Keratinocyte (primary cell): ENCODE measurements at regions not wholly inside any gene's neighbourhood (a gene's known extent, or its start where the extent isn't known, plus 50 kb on each side); places are given as distances from the start of the nearest gene placed in this dataset.

ENCODE experiments used
- DNase-seq: peaks from one replicate; pipeline ENCODE4 v3.0.0-alpha.2; 2011; ENCODE audit warnings: low read depth, missing footprints, low spot score
- FAIRE-seq: peaks from 2 replicates; lab custom pipeline; 2011; peaks lifted over from hg19 to GRCh38; lab: Jason Lieb, UNC
- H2AFZ ChIP-seq: 2 replicates; pipeline ENCODE4 v1.6.0; 2012; ENCODE audit warnings: low read length, control low read depth, inconsistent platforms; ENCODE audit not compliant: control insufficient read depth
- H3K27ac ChIP-seq: 2 replicates; pipeline ENCODE4 v1.5.1; 2011; ENCODE audit warnings: low read length; ENCODE audit not compliant: control insufficient read depth, insufficient read depth
- H3K27me3 ChIP-seq: 3 replicates; pipeline ENCODE4 v1.6.0; 2011; ENCODE audit warnings: low read length; ENCODE audit not compliant: control insufficient read depth, insufficient read depth; ENCODE audit errors: extremely low read depth
- H3K36me3 ChIP-seq, 2 experiments: 2 replicates in 1 of 2; 3 replicates in 1 of 2; pipeline ENCODE4 v1.5.1; 2011; ENCODE audit warnings: low read length in 2 of 2, mild to moderate bottlenecking in 1 of 2; ENCODE audit not compliant: control insufficient read depth in 2 of 2, insufficient read depth in 2 of 2; ENCODE audit errors: extremely low read depth in 1 of 2
- H3K4me1 ChIP-seq: 3 replicates; pipeline ENCODE4 v1.5.1; 2011; ENCODE audit warnings: low read length; ENCODE audit not compliant: control insufficient read depth, insufficient read depth; ENCODE audit errors: extremely low read depth
- H3K4me2 ChIP-seq: 3 replicates; pipeline ENCODE4 v1.6.0; 2011; ENCODE audit warnings: low read depth, low read length; ENCODE audit not compliant: control insufficient read depth, insufficient read depth; ENCODE audit errors: extremely low read depth
- H3K4me3 ChIP-seq, 3 experiments: fragments of 200-600 bp in 1 of 3; sonication (generic) in 1 of 3; 2 replicates in 2 of 3; 3 replicates in 1 of 3; pipeline ENCODE4 v1.5.1; 2011 to 2016; ENCODE audit warnings: low read length in 3 of 3, mild to moderate bottlenecking in 3 of 3, control low read depth in 2 of 3, inconsistent platforms in 1 of 3, low read depth in 1 of 3, mixed read lengths in 1 of 3, mixed run types in 1 of 3, moderate library complexity in 1 of 3; ENCODE audit not compliant: control insufficient read depth in 2 of 3, insufficient read depth in 2 of 3; ENCODE audit errors: extremely low read depth in 1 of 3
- H3K79me2 ChIP-seq: 2 replicates; pipeline ENCODE4 v1.6.0; 2012; ENCODE audit warnings: low read length; ENCODE audit not compliant: control insufficient read depth, insufficient read depth
- H3K9ac ChIP-seq: 3 replicates; pipeline ENCODE4 v1.6.0; 2011; ENCODE audit warnings: low read length; ENCODE audit not compliant: control insufficient read depth, insufficient read depth; ENCODE audit errors: extremely low read depth
- H3K9me1 ChIP-seq: 3 replicates; pipeline ENCODE4 v1.6.0; 2011; ENCODE audit warnings: low read length; ENCODE audit not compliant: control insufficient read depth, insufficient read depth; ENCODE audit errors: extremely low read depth
- H3K9me3 ChIP-seq: 2 replicates; pipeline ENCODE4 v1.5.1; 2012; ENCODE audit warnings: low read depth, low read length; ENCODE audit not compliant: control insufficient read depth
- H4K20me1 ChIP-seq: 3 replicates; pipeline ENCODE4 v1.6.0; 2011; ENCODE audit warnings: low read length; ENCODE audit not compliant: control insufficient read depth, insufficient read depth; ENCODE audit errors: extremely low read depth
- CTCF ChIP-seq, 3 experiments: IDR thresholded peaks in 1 of 3; conservative IDR thresholded peaks in 1 of 3; optimal IDR thresholded peaks in 1 of 3; 2 replicates in 2 of 3; 3 replicates in 1 of 3; pipeline versions ENCODE3 to v1.5.1; 2011; ENCODE audit warnings: low read length in 3 of 3, mild to moderate bottlenecking in 3 of 3, moderate library complexity in 2 of 3, control low read depth in 1 of 3, inconsistent platforms in 1 of 3; ENCODE audit not compliant: insufficient read depth in 2 of 3; ENCODE audit errors: extremely low read depth in 1 of 3
- EZH2 ChIP-seq: IDR thresholded peaks from one replicate; pipeline ENCODE4 v1.6.1; 2012; ENCODE audit warnings: inconsistent platforms, mild to moderate bottlenecking, low read length, moderate library complexity
- dilution Hi-C: fragments of 300-500 bp; cut with MboI; formaldehyde crosslinking; loops from one replicate; pipeline ENCODE4 v1.7.0; 2020; ENCODE audit warnings: low sequenced_read_pairs; ENCODE audit not compliant: extremely low pct_ligation_motif_present

GRCh38 chr16:54647725-54648221 is 282.9 kb upstream of the IRX5 start:
- no peak for FAIRE-seq
- H3K27me3 ChIP-seq: no peaks in the 10 kb centered on the region
- peak overlapping the region in 2 of 3 experiments; percentile 14 to 37 for H3K4me3 ChIP-seq
- no peaks in the 10 kb centered on the region for H4K20me1 ChIP-seq
- no peak for TF ChIP-seq EZH2
- no peak for TF ChIP-seq CTCF (optimal IDR thresholded peaks at IDR 0.05 in 1 of 3, IDR thresholded peaks at IDR 0.05 in 1 of 3, conservative IDR thresholded peaks at IDR 0.05 in 1 of 3; ENCODE audit: extremely low read depth in 1 of 3, insufficient read depth in 2 of 3, low read length in 3 of 3)
- no peaks in the 10 kb centered on the region for H3K36me3 ChIP-seq
- H2AFZ ChIP-seq: peak overlapping the region; percentile 72
- dilution Hi-C loops: no loop called here
- H3K9me3 ChIP-seq: no peaks in the 10 kb centered on the region
- H3K9me1 ChIP-seq: no peaks in the 10 kb centered on the region
- DNase-seq: no peak
- H3K9ac ChIP-seq: peak overlapping the region; percentile 7
- H3K79me2 ChIP-seq: no peaks in the 10 kb centered on the region
- H3K4me2 ChIP-seq: peak overlapping the region; percentile 70
- H3K27ac ChIP-seq: peak overlapping the region; percentile 56
- H3K4me1 ChIP-seq: peaks cover 17% of the 10 kb centered on the region

- no peaks in the 10 kb centered on the region for H3K9me1 ChIP-seq
- no peak overlapping the region for H3K9ac ChIP-seq
- H3K4me2 ChIP-seq: peak overlapping the region; percentile 70
- no peaks in the 10 kb centered on the region for H3K36me3 ChIP-seq
- FAIRE-seq (peak; percentile 92), DNase-seq (no peak)
- dilution Hi-C loops: no loop called here
- peak overlapping the region; percentile 56 for H3K27ac ChIP-seq
- H3K4me1 ChIP-seq: peaks cover 17% of the 10 kb centered on the region
- H3K9me3 ChIP-seq: no peaks in the 10 kb centered on the region
- H3K4me3 ChIP-seq: peak overlapping the region in 2 of 3 experiments; percentile 14 to 37
- TF ChIP-seq EZH2 (no peak), CTCF (optimal IDR thresholded peaks at IDR 0.05 in 1 of 3, IDR thresholded peaks at IDR 0.05 in 1 of 3, conservative IDR thresholded peaks at IDR 0.05 in 1 of 3; ENCODE audit: extremely low read depth in 1 of 3, insufficient read depth in 2 of 3, low read length in 3 of 3) (no peak)
- no peaks in the 10 kb centered on the region for H3K27me3 ChIP-seq
- no peaks in the 10 kb centered on the region for H3K79me2 ChIP-seq
- H4K20me1 ChIP-seq: no peaks in the 10 kb centered on the region
- no peak overlapping the region for H2AFZ ChIP-seq
Measured at GRCh38 chr16:54647216-54647615, 283.4 kb upstream of the IRX5 start.
